ENCODE measurements at regions not wholly inside any gene's neighbourhood (a gene's known extent, or its start where the extent isn't known, plus 50 kb on each side); places are given as distances from the start of the nearest gene placed in this dataset.

GRCh38 chr2:7801212-7801611 lies 880.6 kb upstream of the ID2 start:
- Histone ChIP-seq H3K4me2 (replicated peaks; ENCODE audit: extremely low read depth, low read length, poor library complexity, severe bottlenecking) (no peak overlapping the region), H3K4me3 (replicated peaks in 1 of 3; ENCODE audit: low read depth in 2 of 3, low read length in 3 of 3) (no peak overlapping the region), H3K27ac (ENCODE audit: low read depth in 1 of 2, low read length in 2 of 2) (no peak overlapping the region), H4K20me1 (ENCODE audit: insufficient read depth, low read length) (no peaks in the 10 kb centered on the region), H3K79me2 (ENCODE audit: insufficient read depth, low read length) (no peaks in the 10 kb centered on the region), H3K27me3 (ENCODE audit: control insufficient read depth in 2 of 2, insufficient read depth in 2 of 2, low read length in 2 of 2) (no peaks in the 10 kb centered on the region), H2AFZ (ENCODE audit: insufficient read depth, low read depth, low read length, poor library complexity, severe bottlenecking) (no peak overlapping the region), H3K9me3 (replicated peaks in 1 of 2; ENCODE audit: control insufficient read depth in 1 of 2, insufficient read depth in 1 of 2, low read length in 2 of 2) (peaks cover 30 to 31% of the 10 kb centered on the region in 2 donors), H3K36me3 (replicated peaks in 1 of 2; ENCODE audit: control insufficient read depth in 1 of 2, insufficient read depth in 2 of 2, low read length in 2 of 2) (no peaks in the 10 kb centered on the region), H3K9ac (ENCODE audit: insufficient read depth, low read length, poor library complexity, severe bottlenecking) (no peak overlapping the region), H3K4me1 (ENCODE audit: control insufficient read depth in 1 of 2, insufficient read depth in 2 of 2, low read length in 2 of 2) (peaks cover 5% of the 10 kb centered on the region in 2 donors)
- no peak for TF ChIP-seq CTCF (IDR thresholded peaks at IDR 0.05)
- intact Hi-C loops (cut with micrococcal nuclease) = no loop called here
- H3K27ac Mint-ChIP-seq = peak overlapping the region in 1 of 7 donors; percentile 46
- peaks cover 6% of the 10 kb centered on the region for H3K4me1 Mint-ChIP-seq
- H3K36me3 Mint-ChIP-seq = peaks cover 0 to 3% of the 10 kb centered on the region in 2 donors
- DNase-seq = no peak
- H3K9me3 Mint-ChIP-seq = peaks cover 20 to 34% (median 24%) of the 10 kb centered on the region in 7 donors
- no peaks in the 10 kb centered on the region for H3K27me3 Mint-ChIP-seq (ENCODE audit: low read depth in 3 of 3)
- H3K4me3 Mint-ChIP-seq = no peak overlapping the region

GRCh38 chr2:7803515-7803914 lies 878.3 kb upstream of the ID2 start:
- H3K79me2 ChIP-seq (ENCODE audit: insufficient read depth, low read length) = no peaks in the 10 kb centered on the region
- H3K4me3 Mint-ChIP-seq = no peak overlapping the region
- peaks cover 20 to 34% (median 25%) of the 10 kb centered on the region in 7 donors for H3K9me3 Mint-ChIP-seq
- no peak overlapping the region for H2AFZ ChIP-seq (ENCODE audit: insufficient read depth, low read depth, low read length, poor library complexity, severe bottlenecking)
- no peak overlapping the region for H3K27ac ChIP-seq (ENCODE audit: low read depth in 1 of 2, low read length in 2 of 2)
- no peaks in the 10 kb centered on the region for H3K4me1 ChIP-seq (ENCODE audit: control insufficient read depth in 1 of 2, insufficient read depth in 2 of 2, low read length in 2 of 2)
- no peak for DNase-seq
- no CpG with 5 or more reads among the region's 5 CpGs for WGBS (ENCODE audit: insufficient coverage)
- H3K4me3 ChIP-seq (replicated peaks in 1 of 3; ENCODE audit: low read depth in 2 of 3, low read length in 3 of 3) = no peak overlapping the region
- no peaks in the 10 kb centered on the region for H3K4me1 Mint-ChIP-seq
- peaks cover 0 to 3% of the 10 kb centered on the region in 2 donors for H3K36me3 Mint-ChIP-seq
- no peaks in the 10 kb centered on the region for H3K27me3 Mint-ChIP-seq (ENCODE audit: low read depth in 3 of 3)
- peaks cover 30 to 31% of the 10 kb centered on the region in 2 donors for H3K9me3 ChIP-seq (replicated peaks in 1 of 2; ENCODE audit: control insufficient read depth in 1 of 2, insufficient read depth in 1 of 2, low read length in 2 of 2)
- intact Hi-C loops (cut with micrococcal nuclease) = no loop called here
- H3K9ac ChIP-seq (ENCODE audit: insufficient read depth, low read length, poor library complexity, severe bottlenecking) = no peak overlapping the region
- H3K27me3 ChIP-seq (ENCODE audit: control insufficient read depth in 2 of 2, insufficient read depth in 2 of 2, low read length in 2 of 2) = no peaks in the 10 kb centered on the region
- no peak overlapping the region for H3K27ac Mint-ChIP-seq
- no peak for TF ChIP-seq CTCF (IDR thresholded peaks at IDR 0.05)
- H4K20me1 ChIP-seq (ENCODE audit: insufficient read depth, low read length) = no peaks in the 10 kb centered on the region
- no peaks in the 10 kb centered on the region for H3K36me3 ChIP-seq (replicated peaks in 1 of 2; ENCODE audit: control insufficient read depth in 1 of 2, insufficient read depth in 2 of 2, low read length in 2 of 2)
- no peak overlapping the region for H3K4me2 ChIP-seq (replicated peaks; ENCODE audit: extremely low read depth, low read length, poor library complexity, severe bottlenecking)

All from CD14-positive monocyte (primary cell).